Stimulated activated CD8-positive, alpha-beta memory T cell treated with anti-CD3 and anti-CD28 coated beads, Interleukin-15, amount 100 ng/mL, for 1 hour (primary cell): ENCODE measurements at regions not wholly inside any gene's neighbourhood (a gene's known extent, or its start where the extent isn't known, plus 50 kb on each side); places are given as distances from the start of the nearest gene placed in this dataset.

Source experiments
- DNase-seq: peaks from one replicate; pipeline ENCODE4 v3.0.0-alpha.2; 2020; ENCODE audit warnings: low read depth

DNA sequence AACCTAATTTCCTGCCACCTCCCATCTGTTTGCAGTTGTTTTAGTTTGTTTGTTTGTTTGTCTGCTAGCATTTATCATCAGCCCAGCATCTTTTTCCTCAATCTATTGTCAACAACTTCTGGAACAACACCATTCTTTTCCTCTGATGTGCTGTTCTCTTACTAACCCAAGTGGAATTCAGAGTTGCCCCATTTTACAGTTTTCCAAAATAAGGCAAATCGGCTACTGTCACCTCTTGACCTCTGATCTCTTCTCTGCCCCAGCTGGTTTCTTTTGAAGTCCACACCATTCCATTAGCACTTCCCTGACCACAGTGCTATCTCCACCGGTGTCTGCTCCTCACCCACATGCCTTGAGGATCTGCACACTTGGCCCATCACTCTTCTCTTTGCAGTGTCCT is 102.4 kb downstream of the EFNB2 start:
- no peak for DNase-seq

DNA sequence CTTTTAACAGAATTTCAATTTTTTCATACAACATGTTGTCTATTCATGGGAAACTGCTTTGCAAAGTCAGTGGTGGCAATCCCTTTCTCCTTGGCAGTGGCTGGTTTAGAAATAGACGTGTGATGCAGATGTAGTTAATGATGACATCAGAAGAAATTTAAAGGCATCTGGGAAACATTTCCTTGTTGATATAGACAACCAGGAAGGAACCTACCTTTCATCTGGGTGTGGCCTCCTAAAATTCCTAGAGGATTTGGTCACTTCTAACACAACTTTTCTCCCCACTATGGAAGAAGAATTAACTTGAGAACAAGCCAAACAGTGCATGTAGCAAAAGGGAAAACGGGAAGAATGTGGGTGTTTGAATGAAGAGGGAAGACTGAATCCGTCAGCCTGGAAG is 102.8 kb downstream of the EFNB2 start:
- DNase-seq: no peak

DNA sequence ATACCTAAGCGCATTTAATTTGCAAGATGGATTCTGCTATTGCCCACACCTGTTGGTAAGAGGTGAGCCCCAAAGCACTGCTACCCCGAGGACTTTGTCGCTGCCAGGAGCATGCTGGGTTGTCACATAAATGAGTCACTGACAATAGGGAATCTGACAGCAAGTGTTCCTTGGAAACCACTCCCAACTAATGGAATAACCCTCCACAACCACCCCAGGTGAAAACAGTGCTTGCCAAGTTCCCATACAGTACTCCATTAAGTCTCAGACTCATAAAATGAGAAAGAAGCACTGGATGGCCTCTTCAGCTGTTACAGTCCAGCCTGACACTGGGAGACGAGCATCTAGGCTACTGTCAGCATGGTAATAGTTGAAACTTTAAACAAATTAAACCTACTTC is 108.6 kb downstream of the EFNB2 start:
- no peak for DNase-seq

DNA sequence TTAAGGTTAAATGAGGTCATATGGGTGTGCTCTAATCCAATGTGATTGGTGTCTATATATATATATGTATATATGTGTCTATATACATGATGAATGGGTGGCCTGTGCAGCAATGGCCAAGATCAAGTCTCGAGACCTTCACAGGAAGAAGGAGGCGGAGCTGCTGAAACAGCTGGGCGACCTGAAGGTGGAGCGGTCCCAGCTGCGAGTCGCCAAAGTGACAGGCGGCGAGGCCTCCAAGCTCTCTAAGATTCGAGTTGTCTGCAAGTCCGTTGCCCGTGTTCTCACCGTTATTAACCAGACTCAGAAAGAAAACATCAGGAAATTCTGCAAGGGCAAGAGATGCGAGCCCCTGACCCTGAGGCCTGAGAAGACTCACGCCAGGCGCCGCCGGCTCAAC is 109.8 kb downstream of the EFNB2 start:
- DNase-seq: no peak

DNA sequence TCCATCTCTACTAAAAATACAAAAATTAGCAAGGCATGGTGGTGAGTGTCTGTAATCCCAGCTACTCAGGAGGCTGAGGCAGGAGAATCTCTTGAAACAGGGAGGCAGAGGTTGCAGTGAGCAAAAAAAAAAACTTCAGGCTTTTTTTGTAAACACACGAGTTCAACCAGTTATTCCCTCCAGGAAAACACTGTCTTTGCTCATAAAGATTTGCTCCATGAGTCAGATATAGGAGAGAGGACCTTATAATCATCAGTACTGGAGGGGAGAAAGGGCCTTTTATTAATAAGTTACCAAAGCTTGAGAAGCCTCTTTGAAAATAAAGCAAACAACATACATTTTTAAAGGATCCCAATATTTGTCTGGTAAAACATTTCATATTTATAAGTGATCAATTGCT is 110.7 kb downstream of the EFNB2 start:
- DNase-seq: no peak

DNA sequence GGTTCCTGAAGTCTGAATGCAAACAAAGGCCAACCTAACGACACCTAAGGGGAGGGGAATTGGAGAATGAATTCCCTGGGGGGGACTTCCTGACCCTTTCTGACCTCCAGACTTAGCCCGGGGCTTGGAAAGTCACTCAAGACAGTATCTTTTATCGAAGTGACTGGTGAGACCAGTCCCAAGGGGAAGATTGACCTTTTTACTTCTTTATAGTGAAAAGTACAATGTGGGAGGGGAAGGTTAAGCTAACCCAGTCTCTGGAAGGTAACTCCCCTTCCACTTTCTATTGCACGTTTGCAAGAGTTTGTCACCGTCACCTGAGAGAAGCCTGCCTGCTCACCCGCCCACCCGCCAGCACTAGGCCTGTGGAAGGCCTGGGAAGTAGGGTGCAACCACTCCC is 111.9 kb downstream of the EFNB2 start:
- no peak for DNase-seq

DNA sequence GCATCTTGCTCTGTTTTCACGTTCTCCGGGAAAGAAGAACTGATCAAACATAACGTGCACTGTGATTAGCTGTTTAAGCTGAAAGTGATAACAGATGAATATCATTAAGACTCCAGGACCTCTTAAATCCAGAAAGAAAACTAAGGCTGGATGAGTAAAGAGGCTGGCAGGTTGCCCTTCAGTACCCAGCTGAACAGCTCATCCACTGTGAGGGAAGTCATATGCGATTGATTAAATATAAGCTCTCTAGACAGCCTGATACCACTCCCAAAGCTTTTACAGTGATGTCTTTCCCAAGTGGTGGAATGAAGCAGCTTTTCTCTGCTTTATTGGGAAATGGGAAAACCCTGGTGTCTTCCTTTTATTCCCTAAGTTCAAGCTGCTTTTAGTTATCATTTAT is 116.9 kb downstream of the EFNB2 start:
- DNase-seq: no peak

DNA sequence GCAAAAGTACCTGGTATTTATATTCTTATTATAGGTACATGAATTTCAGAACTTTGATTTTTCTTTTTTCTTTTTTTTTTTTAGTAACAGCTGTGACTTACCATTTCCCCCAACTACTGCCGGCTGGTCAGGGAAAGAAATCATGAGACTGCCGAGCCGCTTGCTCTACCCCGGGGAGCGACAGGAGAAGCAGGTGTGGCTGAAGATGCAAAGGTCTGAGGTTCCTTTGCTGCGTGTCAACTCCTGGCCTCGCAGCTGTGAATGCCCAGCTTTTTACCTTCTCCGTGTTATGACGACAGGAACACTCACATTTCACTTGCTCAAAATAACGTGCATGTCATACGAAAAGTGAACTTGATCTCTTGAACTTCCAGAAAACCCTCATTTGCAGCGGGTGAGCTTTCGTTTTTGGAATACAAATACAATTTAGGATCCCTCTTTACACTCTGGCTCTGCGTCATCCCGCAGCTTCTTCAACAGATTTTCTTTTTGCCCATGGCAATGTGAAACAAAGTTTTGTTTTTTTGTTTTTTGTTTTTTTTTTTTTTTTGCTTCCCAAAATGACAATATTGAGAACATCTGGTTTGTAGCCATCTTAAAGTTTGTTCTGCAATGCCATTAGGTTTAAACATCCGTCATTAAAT is 117.9 kb downstream of the EFNB2 start:
- no peak for DNase-seq

DNA sequence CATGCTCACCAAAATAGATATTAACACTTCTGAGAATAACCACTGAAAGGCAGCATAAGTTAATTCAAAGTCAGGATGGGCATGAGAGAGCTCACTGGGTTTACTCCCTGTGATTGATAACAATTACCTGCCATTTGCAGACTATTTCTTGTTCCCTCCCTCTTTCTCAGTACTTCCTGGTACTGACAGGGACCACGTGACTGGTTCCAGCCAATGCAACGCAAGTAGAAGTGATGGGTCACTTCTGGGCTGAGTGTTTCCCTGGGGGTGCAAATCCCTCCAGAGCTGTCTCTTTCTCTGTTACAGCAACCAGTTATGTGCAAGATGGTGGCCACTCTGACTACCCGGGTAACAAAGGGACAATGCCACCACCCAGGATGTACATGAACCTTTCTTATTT is 118.8 kb downstream of the EFNB2 start:
- no peak for DNase-seq

DNA sequence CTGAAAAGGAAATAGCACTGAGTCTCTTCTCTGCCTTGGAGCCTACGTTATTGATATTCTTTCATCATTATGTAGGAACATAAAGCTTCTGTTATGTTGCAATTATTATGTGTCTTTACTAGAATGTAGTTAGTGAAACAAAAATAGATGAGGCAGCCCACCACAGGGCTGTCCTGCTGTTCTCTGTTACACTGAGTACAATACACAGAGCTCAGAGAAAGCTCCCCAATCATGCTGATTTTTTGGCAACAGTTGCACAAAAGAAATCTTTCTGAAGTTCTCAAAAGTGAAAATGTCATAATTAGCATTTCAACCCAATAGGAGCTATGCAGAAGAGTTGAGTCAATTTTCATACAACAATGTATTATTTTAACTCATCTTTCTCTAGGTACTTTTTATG is 119.5 kb downstream of the EFNB2 start:
- no peak for DNase-seq

DNA sequence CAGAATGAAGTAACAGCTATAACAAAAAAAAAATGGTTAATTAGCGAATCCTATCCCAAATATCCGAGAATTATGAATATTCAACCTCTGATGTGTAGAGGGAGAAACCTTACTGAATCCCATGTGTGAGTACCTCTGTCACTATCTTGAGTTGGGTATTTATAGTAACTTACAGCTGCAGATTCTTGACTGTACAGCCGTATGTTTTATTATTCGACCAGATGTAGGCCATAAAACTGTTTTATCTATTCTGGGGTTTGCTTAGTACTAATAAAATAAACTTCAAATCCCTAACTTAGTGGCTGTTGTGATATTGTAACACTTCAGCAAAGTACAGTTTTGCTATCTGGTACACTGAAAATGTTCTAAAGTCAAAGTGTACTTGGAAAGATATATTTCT is 120.0 kb downstream of the EFNB2 start:
- no peak for DNase-seq

DNA sequence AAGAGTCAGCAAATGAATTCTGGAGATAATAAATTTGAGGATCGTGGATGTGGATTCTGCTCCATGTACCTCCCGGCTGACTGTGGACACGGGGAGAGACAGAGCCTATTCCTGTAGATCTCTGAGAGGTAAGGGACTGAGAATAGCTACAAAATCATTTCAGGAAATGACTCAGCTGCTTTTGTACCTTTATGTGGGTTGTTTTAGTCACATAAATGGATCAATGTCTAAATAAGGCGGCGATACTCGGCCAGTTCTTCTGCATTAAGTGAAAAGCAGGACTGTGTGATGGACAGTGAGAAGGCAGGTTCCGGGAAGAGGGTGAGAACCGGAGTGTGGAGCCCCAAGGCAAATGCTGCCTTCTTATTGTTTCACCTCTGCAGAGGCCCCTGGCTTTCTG is 128.1 kb downstream of the EFNB2 start:
- DNase-seq: no peak

DNA sequence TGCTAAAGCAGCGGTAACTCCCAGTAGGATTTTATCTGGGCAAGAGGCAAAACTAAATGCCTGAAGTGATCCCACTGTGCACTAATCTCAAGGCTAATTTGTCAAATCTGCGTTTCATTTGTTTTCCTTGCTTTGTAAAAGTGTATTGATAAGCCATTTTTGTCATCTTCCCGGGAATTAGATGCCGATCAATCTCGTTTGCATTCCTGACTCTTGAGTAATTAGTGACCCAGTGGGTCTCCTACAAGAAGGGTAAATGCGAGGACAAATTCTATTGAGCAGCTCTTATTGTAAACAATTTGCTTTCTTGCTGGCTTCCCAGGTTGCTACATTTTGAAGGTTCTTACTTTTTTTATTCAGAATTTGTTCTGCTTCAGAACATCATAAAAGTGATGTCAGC is 129.7 kb downstream of the EFNB2 start:
- DNase-seq: no peak

DNA sequence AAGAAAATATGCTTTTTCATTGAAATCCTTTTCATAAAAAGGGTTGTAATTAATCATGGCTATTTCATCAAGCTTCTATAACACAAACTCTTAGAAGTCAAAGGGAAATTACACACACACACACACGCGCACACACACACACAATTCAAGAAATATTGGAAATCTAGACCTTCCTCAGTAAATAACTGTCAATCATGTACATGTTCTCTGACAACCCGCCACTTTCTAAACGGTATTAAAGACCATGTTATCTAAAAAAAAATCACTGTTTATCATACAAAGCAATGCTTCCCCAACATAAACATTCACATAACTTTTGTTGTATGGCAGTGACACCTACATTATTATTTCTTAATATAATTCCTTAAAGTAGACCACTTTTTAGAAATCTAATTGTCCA is 132.2 kb downstream of the EFNB2 start:
- DNase-seq: no peak

DNA sequence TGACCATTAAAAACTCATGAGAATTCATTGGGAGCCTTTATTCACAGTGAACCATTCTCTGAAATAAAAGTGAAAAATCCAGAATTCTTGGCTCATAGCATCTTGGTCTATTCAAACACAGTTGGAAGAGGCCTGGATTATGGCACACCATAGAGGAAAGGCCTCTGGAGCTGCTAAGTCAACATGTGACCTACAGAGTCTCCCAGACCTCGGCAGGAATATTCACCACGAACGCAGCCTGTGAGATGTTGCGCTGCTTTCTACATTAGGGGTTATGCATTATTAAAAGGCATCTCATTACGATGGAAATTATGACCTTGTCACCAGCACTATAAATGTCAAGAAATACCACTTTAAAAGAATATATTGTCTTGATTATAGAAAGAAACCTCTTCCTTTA is 132.6 kb downstream of the EFNB2 start:
- DNase-seq: no peak

DNA sequence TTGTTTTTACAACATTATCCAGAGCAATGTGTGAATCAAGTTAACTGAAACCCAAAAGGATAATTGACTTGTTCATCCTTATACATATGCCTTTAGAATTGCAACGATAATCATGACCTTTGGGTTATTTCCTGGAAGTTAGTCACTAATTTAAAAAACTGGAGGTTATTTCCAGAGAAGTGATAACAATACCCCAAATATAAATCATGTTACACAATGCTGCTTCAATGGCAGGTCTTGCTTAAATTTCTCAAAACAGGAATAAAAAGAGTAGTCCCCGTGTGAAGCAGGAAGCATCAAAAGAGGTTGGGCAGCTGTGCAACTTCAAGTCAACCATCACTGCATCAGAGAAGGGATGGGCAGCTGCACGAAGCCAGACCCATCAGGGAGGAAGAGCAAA is 134.4 kb downstream of the EFNB2 start:
- DNase-seq: no peak

DNA sequence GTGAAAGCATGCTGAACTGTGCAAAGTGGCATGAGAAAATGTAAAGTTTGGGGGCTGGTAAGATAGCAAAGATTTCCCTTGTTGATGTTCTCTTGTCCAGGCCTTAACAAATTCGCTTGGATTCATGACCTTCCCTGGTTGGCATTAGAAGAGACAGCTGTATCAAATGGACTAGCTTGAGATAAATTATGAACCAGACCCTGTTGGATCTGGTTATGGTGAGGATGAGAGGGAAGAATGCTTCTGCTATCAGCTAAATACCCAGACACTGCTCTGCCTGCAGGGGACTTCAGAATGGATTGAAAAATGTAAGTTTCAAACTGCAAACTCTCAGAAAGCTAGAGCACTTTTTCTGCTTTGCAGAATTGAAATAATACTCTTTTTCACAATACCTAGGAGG is 135.2 kb downstream of the EFNB2 start:
- DNase-seq: no peak

DNA sequence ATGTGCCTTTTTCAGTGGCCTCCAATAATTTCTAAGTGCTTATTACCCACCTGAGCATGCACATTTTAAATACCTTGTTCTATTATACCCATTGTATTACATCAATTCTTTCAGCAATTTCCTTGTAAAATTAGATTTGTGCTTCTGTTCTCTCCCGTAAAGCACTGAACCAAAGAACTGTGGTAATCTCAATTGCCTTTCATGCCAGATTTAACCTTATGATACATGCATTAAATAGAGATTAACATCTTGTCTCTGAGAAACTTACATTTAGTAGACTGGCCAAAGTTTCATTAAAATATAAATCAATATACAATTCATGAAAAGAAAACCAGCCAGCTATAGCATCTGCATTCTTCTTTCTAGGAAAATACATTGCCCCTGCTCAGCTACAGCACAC is 137.2 kb downstream of the EFNB2 start:
- DNase-seq: no peak

DNA sequence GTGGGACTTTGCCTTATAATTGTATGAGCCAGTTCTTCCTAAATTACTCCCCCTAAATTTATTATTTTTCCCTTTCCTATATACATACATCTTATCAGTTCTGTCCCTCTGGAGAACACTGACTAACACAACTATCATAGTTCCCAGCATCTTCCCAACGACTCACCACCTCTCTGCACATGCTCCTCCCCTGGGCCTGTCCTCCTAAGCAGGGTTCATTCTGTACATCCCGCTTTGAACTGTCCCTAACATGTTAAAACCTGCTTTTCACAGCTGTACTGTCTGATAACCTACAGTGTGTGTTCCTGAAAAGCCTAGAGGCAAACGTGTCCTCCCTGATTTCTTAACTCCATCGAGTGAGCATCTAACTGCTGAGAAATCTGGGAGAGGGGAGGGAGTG is 141.7 kb downstream of the EFNB2 start:
- DNase-seq: no peak

DNA sequence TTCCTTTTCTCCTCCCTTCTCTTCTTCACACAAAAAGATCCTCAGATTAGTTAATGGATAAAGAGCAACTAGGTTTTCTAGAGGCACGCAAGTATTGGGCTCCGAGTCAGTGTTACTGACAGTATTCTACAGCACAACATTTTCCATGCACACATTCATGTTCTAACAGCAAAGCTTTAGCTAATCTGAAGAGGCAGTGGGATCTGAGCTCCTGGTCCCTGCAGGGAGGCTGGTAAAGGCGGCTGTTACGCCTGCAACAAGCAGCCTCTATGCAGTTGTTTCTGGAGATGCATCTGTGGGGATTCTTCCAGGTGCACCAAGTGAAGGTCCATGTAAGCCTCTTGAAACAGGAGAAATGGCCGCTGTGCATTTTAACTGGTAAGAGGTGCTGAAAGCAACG is 143.8 kb downstream of the EFNB2 start:
- DNase-seq: no peak

DNA sequence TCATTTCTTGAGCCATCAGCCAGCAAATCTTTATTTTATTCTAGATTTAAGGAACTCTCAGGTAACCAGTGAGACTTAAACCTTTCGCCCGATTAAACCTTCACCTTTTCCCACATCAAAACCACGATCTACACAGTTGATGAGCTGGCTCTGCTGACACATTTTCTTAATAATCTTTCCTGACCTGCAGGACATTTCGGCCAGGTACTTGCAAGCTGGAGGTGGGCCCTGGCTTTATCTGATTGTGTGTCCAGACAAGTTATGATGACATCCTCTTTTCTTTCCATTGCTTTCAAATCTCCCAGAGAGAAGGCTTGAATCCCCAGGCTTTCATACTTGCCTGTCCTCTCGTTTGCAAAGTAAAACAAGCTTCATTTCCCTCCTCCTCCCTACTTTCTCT is 144.2 kb downstream of the EFNB2 start:
- DNase-seq: no peak

DNA sequence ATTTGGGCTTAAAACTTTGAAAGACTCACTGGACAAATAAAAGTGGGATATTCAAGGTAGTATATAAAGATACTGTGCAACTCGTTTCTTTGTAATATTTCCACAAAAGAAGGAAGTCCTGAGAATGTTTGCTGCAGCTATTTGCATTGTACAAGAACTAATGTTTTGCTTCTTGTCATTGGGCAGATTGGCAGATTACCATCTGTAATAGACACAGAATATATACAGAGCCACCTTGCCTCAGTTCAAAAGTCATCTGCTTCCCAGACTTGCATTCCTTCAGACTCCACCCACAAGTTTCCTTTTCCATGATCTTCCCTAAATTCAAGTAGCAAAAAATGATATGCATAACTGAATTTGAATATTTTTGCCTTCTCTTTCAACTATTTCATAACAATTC is 145.1 kb downstream of the EFNB2 start:
- DNase-seq: no peak

DNA sequence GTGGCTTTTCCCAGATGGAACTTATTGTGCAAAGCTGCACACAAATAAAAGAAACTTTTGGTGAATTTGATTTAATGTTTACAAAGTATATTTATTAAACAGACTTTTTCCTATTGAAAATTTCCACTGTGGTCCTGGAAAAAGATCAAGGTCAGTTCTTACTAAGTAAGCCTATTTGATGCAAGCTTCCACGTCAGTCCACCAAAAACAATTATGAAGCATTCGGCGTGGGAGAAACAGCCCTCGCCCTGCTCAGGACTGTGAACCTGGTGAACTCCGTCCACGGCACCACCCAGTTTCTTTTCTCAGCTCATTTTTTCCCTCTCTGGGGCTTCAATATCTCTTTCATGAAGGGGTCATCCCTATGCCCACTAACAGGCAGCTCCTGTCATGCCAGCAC is 149.8 kb downstream of the EFNB2 start:
- no peak for DNase-seq

DNA sequence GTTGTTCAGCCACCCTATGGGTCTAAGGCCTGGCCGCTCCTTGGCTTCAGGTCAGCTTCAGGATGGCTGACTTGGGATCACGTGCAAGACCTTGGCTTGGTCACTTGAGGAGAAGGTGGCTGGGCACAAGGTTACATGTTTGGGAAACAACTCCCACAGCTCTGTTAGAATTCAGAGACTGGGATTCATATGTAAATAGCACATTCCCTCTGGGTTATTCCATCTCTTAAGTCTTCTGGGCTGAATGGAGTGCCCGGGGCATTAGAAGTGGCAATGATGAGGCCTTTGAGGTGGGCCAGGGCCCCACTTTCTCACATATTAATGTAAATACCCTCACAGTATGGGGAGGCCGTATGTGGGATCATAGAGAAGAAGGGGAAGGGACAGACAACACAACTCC is 150.9 kb downstream of the EFNB2 start:
- no peak for DNase-seq

DNA sequence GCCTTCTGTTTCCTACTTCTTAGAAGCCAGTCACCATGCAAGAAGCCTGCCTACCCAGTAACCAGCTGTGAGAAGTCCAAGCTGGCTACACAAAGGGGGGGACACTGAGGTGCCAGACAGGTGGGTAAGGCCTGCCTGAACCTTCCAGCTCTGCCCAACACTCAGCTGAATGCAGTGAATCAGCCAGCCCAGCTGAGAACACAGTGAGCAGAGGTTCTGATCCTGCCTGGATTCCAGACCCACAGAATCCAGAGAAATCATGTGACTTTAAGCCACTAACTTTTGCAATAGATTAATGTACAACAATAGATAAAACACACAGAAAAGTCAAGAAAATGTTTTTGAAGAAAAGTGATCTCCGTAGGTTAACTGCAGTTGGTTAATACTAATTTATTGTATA is 151.7 kb downstream of the EFNB2 start:
- DNase-seq: no peak
